NT2/D1 (cell line): ENCODE measurements at regions not wholly inside any gene's neighbourhood (a gene's known extent, or its start where the extent isn't known, plus 50 kb on each side); places are given as distances from the start of the nearest gene placed in this dataset.

Experiments
- DNase-seq: peaks from one replicate; pipeline ENCODE4 v3.0.0-alpha.2; 2011; ENCODE audit warnings: low read depth, low spot score
- H3K27me3 ChIP-seq: 2 replicates; pipeline ENCODE4 v1.6.0; 2011; ENCODE audit warnings: mild to moderate bottlenecking; ENCODE audit not compliant: insufficient read length, insufficient read depth
- H3K36me3 ChIP-seq: 2 replicates; pipeline ENCODE4 v1.6.1; 2011; ENCODE audit warnings: mild to moderate bottlenecking, low read length, mixed read lengths; ENCODE audit not compliant: insufficient read depth, insufficient read length
- H3K4me1 ChIP-seq: 2 replicates; pipeline ENCODE4 v1.5.1; 2011; ENCODE audit not compliant: insufficient read depth, insufficient read length
- H3K4me3 ChIP-seq: 2 replicates; pipeline ENCODE4 v1.5.1; 2011; ENCODE audit warnings: low read depth; ENCODE audit not compliant: insufficient read length
- H3K9ac ChIP-seq: 2 replicates; pipeline ENCODE4 v1.6.0; 2011; ENCODE audit warnings: low read depth; ENCODE audit not compliant: insufficient read length
- H3K9me3 ChIP-seq: 2 replicates; pipeline ENCODE4 v1.5.1; 2011; ENCODE audit warnings: mild to moderate bottlenecking, low read length; ENCODE audit not compliant: insufficient read depth
- SUZ12 ChIP-seq: IDR thresholded peaks from 2 replicates; pipeline ENCODE4 v1.6.1; 2011; ENCODE audit not compliant: insufficient read length, insufficient read depth; ENCODE audit errors: extremely low read depth
- YY1 ChIP-seq: IDR thresholded peaks from 2 replicates; pipeline ENCODE4 v1.6.1; 2011; ENCODE audit not compliant: insufficient read length, insufficient read depth
- ZNF274 ChIP-seq: IDR thresholded peaks from 2 replicates; pipeline ENCODE4 v1.6.1; 2011; ENCODE audit warnings: mild to moderate bottlenecking, low read depth, low read length

- no peaks in the 10 kb centered on the region for H3K9me3 ChIP-seq
- no peaks in the 10 kb centered on the region for H3K4me1 ChIP-seq
- H3K4me3 ChIP-seq = no peak overlapping the region
- TF ChIP-seq YY1 = no peak
- TF ChIP-seq ZNF274 = no peak
- TF ChIP-seq SUZ12 = no peak
- H3K36me3 ChIP-seq = no peaks in the 10 kb centered on the region
- no peak for DNase-seq
- H3K9ac ChIP-seq = no peak overlapping the region
- H3K27me3 ChIP-seq = no peaks in the 10 kb centered on the region
Observed at GRCh38 chr1:164466001-164466421, 93.0 kb upstream of the PBX1 start.

- H3K27me3 ChIP-seq = no peaks in the 10 kb centered on the region
- no peak overlapping the region for H3K9ac ChIP-seq
- no peak overlapping the region for H3K4me3 ChIP-seq
- H3K4me1 ChIP-seq = no peaks in the 10 kb centered on the region
- no peak for DNase-seq
- no peaks in the 10 kb centered on the region for H3K36me3 ChIP-seq
- no peaks in the 10 kb centered on the region for H3K9me3 ChIP-seq
- TF ChIP-seq YY1 = no peak
- TF ChIP-seq ZNF274 = no peak
- no peak for TF ChIP-seq SUZ12
Observed at GRCh38 chr1:164466429-164466828, 92.6 kb upstream of the PBX1 start.

- H3K4me1 ChIP-seq = no peaks in the 10 kb centered on the region
- no peaks in the 10 kb centered on the region for H3K9me3 ChIP-seq
- no peak overlapping the region for H3K4me3 ChIP-seq
- no peak for DNase-seq
- TF ChIP-seq SUZ12 = no peak
- no peak for TF ChIP-seq ZNF274
- TF ChIP-seq YY1 = no peak
- no peaks in the 10 kb centered on the region for H3K36me3 ChIP-seq
- no peak overlapping the region for H3K9ac ChIP-seq
- H3K27me3 ChIP-seq = no peaks in the 10 kb centered on the region
Observed at GRCh38 chr1:164470996-164471395, 88.0 kb upstream of the PBX1 start.

DNA sequence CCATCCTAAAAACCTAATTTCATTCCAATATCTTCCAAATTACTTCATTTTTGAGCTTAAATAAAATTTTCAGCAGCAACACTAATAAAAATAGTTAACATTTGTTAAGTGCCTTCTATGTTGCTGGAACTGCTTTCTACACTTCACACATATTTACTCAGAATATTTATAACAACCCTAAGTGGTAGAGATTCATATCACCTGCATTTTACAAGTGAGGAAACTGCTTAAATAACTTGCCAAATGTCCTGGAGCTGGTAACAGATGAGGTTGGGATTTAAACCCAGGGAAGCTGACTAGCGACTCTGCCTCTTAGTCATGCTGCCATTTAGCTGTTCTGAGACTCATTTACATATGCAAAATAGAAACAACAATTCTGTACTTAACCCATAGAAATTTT, 86.1 kb upstream of the PBX1 start:
- no peaks in the 10 kb centered on the region for H3K9me3 ChIP-seq
- no peak for DNase-seq
- H3K9ac ChIP-seq = no peak overlapping the region
- H3K27me3 ChIP-seq = no peaks in the 10 kb centered on the region
- H3K36me3 ChIP-seq = no peaks in the 10 kb centered on the region
- TF ChIP-seq SUZ12 = no peak
- H3K4me1 ChIP-seq = no peaks in the 10 kb centered on the region
- H3K4me3 ChIP-seq = no peak overlapping the region

DNA sequence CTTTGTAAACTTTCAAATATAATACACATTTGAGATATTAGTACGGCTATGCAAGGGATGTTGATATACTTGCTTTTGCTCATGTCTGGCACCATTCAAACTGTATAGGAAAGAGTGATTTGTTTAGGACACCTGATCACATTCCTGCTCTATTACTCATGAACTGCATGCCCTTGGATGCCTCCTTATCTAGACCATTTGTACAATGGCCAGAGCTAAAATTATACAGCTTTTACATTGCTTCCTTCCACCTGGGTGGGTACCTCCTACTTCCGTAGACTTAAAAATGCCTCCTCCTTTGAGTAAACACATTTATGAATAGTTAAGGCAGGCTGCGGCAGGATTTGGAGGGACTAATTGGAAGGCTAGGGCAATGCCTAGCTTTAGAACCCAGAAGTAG, 85.4 kb upstream of the PBX1 start:
- no peak overlapping the region for H3K9ac ChIP-seq
- H3K4me3 ChIP-seq = no peak overlapping the region
- TF ChIP-seq SUZ12 = no peak
- TF ChIP-seq YY1 = no peak
- TF ChIP-seq ZNF274 = no peak
- DNase-seq = no peak
- no peaks in the 10 kb centered on the region for H3K9me3 ChIP-seq
- no peaks in the 10 kb centered on the region for H3K36me3 ChIP-seq
- H3K4me1 ChIP-seq = no peaks in the 10 kb centered on the region
- H3K27me3 ChIP-seq = no peaks in the 10 kb centered on the region

- Histone ChIP-seq H3K4me3 (no peak overlapping the region), H3K9me3 (no peaks in the 10 kb centered on the region), H3K27me3 (no peaks in the 10 kb centered on the region), H3K9ac (no peak overlapping the region), H3K4me1 (no peaks in the 10 kb centered on the region), H3K36me3 (no peaks in the 10 kb centered on the region)
- no peak for TF ChIP-seq SUZ12
- no peak for TF ChIP-seq ZNF274
- TF ChIP-seq YY1 = no peak
- DNase-seq = no peak
Observed at GRCh38 chr1:164475834-164476233, 83.2 kb upstream of the PBX1 start.

GRCh38 chr1:164477343-164477742, 81.6 kb upstream of the PBX1 start:
- DNase-seq = no peak

DNA sequence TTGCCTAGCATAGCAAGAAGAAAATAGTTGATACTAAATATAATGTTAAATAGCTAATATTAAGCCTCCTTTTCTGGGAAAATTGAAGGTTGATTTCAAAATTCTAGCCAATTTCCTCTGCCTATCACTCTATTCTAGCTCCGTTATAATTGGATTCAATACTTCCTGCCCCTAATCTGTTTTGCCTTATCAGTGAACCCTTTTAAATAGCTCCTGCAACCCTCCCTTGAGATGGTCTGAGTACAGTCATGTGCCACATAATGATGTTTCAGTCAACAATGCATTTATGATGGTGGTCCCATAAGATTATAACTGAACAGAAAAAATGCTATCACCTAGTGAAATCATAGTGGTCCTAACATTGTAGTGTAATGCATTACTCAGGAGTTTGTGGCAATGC, 79.7 kb upstream of the PBX1 start:
- H3K4me1 ChIP-seq = no peaks in the 10 kb centered on the region
- no peaks in the 10 kb centered on the region for H3K36me3 ChIP-seq
- TF ChIP-seq SUZ12 (no peak), ZNF274 (no peak)
- H3K9me3 ChIP-seq = no peaks in the 10 kb centered on the region
- no peak overlapping the region for H3K4me3 ChIP-seq
- DNase-seq = no peak
- no peaks in the 10 kb centered on the region for H3K27me3 ChIP-seq
- no peak overlapping the region for H3K9ac ChIP-seq

More at GRCh38 chr1:164477343-164477742, 81.6 kb upstream of the PBX1 start:
- TF ChIP-seq SUZ12 = no peak
- no peak for TF ChIP-seq YY1
- TF ChIP-seq ZNF274 = no peak
- Histone ChIP-seq H3K4me1 (no peaks in the 10 kb centered on the region), H3K36me3 (no peaks in the 10 kb centered on the region), H3K9ac (no peak overlapping the region), H3K4me3 (no peak overlapping the region), H3K27me3 (no peaks in the 10 kb centered on the region), H3K9me3 (no peaks in the 10 kb centered on the region)
